Gastrocnemius medialis (tissue), 4 donors: ENCODE measurements at regions not wholly inside any gene's neighbourhood (a gene's known extent, or its start where the extent isn't known, plus 50 kb on each side); places are given as distances from the start of the nearest gene placed in this dataset.

Experiments
- POLR2A ChIP-seq, 2 donors: fragments of 450-650 bp; IDR thresholded peaks; one replicate each; pipeline ENCODE4 v1.6.1; 2017; ENCODE audit warnings: antibody characterized with exemption in 2 of 2, mild to moderate bottlenecking in 2 of 2, moderate library complexity in 2 of 2
- TF ChIP-seq, protein P1 (sequence below), 5 experiments: fragments of 450-650 bp in 3 of 5; fragments of 200-600 bp in 2 of 5; sonication (generic) in 2 of 5; IDR thresholded peaks in 4 of 5; conservative IDR thresholded peaks in 1 of 5; 1 replicate in 4 of 5; 2 replicates in 1 of 5; pipeline ENCODE4 v1.5.1; 2016 to 2019; ENCODE audit warnings: antibody characterized with exemption in 5 of 5, mild to moderate bottlenecking in 3 of 5, moderate library complexity in 3 of 5

DNA sequence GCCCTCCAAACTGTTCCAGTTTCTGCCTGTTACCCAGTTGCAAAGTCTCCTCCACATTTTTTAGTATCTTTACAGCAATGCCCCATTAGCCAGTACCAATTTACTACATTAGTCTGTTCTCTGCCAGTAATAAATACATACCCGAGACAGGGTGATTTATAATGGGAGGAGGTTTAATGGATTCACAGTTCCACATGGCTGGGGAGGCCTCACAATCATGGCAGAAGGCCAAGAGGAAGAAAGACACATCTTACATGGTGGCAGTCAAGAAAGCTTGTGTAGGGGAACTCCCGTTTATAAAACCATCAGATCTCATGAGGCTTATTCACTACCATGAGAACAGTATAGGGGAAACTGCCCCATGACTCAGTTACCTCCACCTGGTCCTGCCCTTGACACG, 600.7 kb upstream of the CDH6 start:
- no peak for TF ChIP-seq POLR2A (IDR thresholded peaks at IDR 0.05)
- TF ChIP-seq, protein P1, sequence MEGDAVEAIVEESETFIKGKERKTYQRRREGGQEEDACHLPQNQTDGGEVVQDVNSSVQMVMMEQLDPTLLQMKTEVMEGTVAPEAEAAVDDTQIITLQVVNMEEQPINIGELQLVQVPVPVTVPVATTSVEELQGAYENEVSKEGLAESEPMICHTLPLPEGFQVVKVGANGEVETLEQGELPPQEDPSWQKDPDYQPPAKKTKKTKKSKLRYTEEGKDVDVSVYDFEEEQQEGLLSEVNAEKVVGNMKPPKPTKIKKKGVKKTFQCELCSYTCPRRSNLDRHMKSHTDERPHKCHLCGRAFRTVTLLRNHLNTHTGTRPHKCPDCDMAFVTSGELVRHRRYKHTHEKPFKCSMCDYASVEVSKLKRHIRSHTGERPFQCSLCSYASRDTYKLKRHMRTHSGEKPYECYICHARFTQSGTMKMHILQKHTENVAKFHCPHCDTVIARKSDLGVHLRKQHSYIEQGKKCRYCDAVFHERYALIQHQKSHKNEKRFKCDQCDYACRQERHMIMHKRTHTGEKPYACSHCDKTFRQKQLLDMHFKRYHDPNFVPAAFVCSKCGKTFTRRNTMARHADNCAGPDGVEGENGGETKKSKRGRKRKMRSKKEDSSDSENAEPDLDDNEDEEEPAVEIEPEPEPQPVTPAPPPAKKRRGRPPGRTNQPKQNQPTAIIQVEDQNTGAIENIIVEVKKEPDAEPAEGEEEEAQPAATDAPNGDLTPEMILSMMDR (IDR thresholded peaks at IDR 0.05 in 4 of 5, conservative IDR thresholded peaks at IDR 0.05 in 1 of 5): no peak
